ENCODE measurements at regions not wholly inside any gene's neighbourhood (a gene's known extent, or its start where the extent isn't known, plus 50 kb on each side); places are given as distances from the start of the nearest gene placed in this dataset.
"Not testable (repeated sequence)": the region's sequence is repeated elsewhere in the genome, so short reads cannot be mapped to it uniquely, and the experiment has no call there.

DNA sequence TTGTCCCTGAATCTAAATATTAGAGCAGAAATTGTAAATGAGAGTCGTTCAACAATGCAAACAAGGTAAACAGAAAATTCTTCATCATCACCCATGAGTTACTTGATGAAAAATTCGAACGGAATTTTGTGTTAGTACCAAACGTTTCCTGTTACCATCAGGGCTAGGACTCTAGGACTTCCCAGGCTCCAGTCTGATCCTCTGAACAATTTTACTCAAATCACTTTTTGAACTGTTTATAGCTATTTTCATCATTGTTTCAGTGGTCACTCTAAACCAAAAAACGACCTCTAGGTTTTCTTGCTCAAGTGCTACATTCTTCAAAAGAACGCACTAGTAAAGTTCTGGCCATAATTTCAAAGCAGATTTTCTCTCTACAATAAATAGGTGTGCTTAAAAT, 273.3 kb downstream of the MREG start:
- DNase-seq = no peak

GRCh38 chr2:215738351-215738750, 275.0 kb downstream of the MREG start:
- DNase-seq = no peak

GRCh38 chr2:215737477-215737876, 275.9 kb downstream of the MREG start:
- no peak for DNase-seq

DNA sequence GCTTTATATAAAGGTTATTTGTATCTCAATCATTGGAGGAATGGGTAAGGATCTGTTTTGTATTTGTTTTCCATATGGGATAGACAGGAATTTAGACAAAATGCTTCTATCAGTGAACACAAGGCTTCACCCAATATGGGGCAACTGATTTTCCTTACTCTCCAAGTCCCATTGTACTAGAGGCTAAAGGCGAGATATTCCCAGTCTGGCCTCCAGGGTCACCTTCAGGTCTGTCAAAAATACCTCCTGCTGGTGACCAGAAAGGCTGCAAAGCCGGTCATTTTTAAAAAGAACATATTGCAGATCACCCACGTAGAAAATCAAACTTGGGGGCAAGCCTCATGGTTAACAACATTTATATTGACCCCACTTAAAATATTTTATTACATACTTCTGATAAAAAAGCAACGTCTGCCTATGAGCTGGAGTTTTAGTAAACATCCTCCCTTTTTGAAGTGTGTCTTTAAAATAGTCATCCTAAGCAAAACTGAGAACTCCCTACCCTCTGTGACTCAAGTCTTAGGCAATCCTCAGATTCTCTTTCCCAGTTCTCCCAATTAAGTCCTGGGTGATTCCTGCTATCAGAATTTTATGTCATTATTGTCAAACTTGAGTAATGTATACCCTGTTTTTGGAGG, 276.6 kb downstream of the MREG start:
- DNase-seq = peak; percentile 12

DNA sequence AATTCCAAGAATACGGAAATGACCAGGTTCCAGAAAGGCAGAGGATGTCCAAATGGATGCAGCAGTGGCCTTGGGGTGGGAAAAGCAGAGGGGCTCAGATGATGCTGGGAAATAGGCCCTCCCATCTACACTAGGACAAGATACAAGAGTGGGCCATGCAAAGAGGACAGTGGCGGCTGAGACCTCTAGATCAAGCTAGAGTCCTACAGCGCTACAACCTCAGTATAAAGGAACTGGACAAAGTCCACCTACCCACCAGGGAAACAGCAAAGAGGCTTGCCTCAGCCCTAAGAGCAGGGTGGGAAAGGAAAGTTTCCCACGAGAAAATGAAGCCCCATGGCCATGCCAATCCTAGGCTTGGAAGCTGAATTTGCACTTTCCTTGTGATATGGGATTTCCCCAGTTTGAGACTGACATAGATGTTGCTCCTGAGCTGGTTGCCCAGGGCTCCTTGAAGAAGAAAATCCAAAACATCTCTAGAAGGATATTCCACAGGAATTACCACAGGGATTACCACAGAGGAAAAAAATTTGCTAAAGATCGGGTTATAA, 282.2 kb downstream of the MREG start:
- no peak for DNase-seq

GRCh38 chr2:215729985-215730620, 283.2 kb downstream of the MREG start:
- no peak for DNase-seq

GRCh38 chr2:215728504-215729065, 284.8 kb downstream of the MREG start:
- peak; percentile 68 for DNase-seq

DNA sequence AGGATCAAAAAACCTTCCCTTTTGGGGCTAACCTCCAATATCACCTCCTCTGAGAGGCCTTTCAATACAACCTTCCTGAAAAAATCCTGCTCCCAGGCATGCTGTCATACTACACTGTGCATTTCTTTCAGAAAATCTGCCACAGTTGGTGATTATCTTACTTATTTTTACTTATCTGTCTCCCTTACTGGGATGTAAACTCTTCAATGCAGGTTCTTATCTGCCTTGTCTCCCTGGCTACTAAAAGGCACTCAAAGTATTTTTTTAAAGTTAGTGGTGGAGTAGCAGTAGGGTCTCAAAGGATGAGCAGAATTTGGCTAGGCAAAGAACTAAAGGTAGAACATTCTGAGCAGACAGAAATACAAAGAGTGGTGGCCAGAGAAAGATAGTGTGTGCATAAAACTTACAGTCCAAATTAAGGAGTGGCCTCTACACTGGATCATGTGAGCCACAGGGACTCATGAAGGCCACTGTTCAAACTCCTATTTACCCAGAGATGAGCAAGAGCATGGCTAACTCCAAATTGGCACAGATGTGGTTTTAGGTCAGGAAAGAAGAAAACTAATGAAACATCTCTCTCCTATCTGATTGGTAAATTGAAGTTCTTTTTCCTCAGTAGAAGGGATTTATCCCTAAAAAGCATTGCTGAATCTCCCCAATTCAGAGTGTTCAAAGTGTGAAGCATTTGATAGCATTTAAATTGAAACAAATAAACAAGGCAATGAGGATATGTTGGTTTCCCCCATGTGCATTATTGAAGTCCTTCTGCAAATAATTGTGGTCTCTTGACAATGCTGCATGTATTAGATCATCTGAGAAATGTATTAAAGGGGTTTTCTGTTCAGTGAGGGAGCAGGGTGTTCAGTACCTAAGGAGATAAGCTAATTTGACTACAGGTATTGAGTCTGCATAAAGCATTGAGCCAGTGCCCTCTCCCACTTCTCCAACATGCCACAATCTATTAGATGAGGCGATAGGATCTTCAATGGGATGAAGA, 285.5 kb downstream of the MREG start:
- peak; percentile 18 for DNase-seq

DNA sequence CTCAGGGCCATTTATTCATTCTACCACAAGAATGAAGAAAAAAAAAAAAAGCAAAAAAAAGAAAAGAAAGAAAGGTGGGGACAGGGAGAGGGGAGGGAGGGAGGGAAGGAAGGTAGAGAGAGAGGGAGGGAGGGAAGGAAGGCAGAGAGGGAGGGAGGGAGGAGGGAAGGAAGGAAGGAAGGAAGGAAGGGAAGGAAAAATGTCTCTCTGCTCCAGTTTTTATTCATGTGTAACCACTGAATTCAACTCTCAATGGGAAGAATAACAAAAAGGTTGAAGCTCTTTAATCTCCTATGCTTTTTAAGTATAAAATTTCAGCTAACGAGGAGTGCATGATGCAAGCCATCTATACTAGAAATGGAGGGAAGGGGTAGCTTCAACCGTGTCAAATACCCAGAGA, 287.3 kb downstream of the MREG start:
- DNase-seq = no peak

GRCh38 chr2:215724146-215724545, 288.3 kb upstream of the FN1 start:
- no peak for DNase-seq

DNA sequence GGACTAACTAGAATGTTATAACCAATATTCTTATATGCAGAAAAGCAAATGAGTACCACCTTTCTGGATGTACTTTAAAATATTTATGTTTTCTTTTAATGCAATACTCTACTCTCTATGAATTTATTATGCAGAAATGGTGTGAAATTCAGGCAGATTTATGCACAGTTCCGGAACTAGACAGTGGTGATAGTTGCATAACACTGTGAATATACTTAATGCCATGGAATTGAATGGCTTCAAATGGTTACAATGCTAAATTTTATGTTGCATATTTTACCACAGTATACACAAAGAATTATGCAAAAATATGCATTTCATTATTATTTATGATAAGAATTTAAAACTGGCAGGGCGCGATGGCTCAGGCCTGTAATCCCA, 287.8 kb upstream of the FN1 start:
- DNase-seq = no peak

- no peak for DNase-seq
Observed at GRCh38 chr2:215722986-215723630, 287.2 kb upstream of the FN1 start.

DNA sequence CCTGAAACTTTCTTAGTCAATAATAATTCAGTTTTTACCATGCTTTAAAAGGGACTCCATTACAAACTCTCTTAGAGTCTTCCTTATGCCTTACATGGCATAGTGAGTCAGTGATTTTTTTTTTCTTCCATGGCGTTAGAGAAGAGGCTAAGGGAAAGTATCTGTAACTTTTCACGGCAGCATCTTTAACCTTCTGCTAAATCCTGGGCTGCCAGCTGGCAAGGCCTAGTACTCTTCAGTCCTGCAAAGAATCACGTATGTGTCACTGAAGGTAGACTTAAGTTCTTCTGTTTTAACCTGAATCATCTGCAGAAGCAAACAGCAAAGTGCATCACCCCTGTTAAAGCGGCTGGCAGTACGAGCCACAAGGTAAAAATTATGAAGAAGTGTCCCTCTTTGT, 286.3 kb upstream of the FN1 start:
- DNase-seq = no peak

DNA sequence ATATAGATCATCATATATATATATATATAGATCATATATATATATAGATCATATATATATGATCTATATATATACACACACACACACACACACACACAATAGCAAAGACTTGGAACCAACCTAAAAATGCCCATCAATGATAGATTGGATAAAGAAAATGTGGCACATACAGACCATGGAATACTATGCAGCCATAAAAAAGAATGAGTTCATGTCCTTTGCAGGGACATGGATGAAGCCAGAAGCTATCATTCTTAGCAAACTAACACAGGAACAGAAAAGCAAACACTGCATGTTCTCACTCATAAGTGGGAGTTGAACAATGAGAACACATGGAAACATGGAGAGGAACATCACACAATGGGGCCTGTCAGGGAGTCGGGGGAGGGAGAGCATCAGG, 285.6 kb upstream of the FN1 start:
- DNase-seq = not testable (repeated sequence)

GRCh38 chr2:215718890-215719289, 283.0 kb upstream of the FN1 start:
- no peak for DNase-seq

DNA sequence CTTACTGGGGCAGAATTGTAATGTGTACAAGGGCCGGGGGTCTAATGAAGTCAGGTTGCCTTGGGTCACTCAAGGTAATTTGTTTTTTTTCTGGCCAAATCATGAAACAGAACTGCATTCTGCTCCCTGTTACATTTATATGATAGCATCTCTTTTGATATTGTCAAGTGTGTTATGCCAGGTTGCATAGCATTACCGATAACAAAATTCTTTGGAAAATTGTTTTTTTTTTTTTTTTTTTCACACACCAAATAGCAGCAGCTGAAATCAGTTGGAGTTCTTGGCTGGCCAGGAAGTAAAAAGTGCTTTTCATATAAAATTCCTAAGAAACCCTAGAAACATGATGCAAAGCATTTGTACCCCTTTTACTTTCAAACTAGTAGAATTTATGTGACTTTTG, 282.6 kb upstream of the FN1 start:
- no peak for DNase-seq

DNA sequence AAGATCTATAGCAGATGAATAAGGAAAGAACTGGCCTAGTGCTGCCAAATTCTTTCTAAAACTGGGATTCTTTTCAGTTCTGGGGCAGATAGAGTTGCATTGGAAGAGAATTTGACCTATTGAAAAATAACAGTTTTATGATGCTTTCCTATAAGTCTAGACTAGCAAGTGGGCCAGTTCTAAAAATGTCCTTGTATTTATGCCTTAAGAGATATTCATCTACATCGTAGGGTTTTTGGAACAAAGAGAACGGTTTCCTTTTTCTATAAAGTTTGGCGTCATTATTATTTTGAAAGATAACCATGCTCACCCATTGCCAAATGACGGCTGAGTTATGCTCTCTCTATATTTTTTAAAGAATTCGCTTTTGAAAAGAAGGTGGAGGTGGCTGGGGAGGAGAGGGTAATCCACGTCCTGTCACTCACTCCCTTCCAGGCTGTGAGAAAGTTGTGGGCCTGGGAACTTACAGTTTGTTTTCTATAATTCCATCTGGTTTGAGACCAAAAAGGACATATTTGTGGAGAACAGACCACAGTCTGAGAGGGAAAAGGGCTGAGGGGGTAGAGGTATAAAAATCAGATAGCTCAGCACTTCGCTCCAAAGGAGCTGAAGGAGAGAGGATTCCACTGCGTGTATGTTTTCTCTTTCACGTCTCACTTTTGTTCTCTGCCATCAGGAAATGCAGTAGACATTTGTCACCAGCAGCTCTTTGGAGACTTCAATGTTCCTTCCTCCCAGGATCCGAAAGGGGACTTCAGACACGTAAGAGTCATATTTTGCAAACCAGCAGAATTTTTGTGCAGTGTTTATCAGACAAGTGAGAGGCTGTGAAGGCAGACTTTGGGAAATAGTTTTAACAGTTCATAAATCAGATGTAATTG, 281.9 kb upstream of the FN1 start:
- no peak for DNase-seq

- no peak for DNase-seq
Observed at GRCh38 chr2:215716956-215717355, 281.1 kb upstream of the FN1 start.

- DNase-seq = no peak
Observed at GRCh38 chr2:215712871-215713790, 277.3 kb upstream of the FN1 start.

DNA sequence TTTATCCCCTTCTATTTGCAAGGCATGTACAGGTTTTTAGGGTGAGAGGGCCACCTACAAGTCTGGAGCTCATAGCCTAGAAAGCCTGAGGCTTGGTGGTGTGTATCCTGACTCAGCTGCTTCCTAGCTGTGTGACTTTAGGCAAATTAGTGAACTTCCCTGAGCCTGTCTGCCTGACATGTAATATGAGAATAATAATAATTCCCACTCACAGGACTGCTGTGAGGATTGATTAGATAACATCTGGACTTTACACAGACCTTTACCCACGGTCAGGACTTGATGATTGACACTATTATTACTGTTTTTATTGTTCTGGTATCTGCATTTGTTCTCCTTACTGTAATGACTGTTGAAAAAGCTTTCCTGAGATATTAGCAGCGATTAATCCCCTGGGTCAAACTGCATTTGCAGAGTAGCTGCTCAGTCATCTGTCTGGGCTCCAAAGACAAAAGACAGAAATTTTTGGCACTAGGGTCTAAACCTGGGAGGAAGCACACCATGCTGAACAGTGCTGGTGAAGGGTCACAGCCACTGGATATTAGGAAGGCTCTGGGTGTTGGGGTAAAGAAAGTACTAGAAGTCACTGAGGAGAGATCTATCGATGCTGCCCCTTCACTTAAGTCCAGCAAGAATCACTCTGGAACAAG, 276.5 kb upstream of the FN1 start:
- DNase-seq = no peak

All from hematopoietic multipotent progenitor cell treated with erythropoietin and hydrocortisone succinate and interleukin-3 and kit ligand, for 6 days (in vitro differentiated cells).